H1 (cell line): ENCODE measurements at regions not wholly inside any gene's neighbourhood (a gene's known extent, or its start where the extent isn't known, plus 50 kb on each side); places are given as distances from the start of the nearest gene placed in this dataset.

Experiments used
- BACH1 ChIP-seq: IDR thresholded peaks from 2 replicates; pipeline ENCODE4 v1.6.1; 2012; ENCODE audit warnings: low read length, improper control_type of control experiment
- BRCA1 ChIP-seq: IDR thresholded peaks from 2 replicates; pipeline ENCODE4 v1.6.1; 2012; ENCODE audit warnings: low read depth, low read length, improper control_type of control experiment
- FOSL1 ChIP-seq: IDR thresholded peaks from 2 replicates; pipeline ENCODE4 v1.6.1; 2011; ENCODE audit warnings: mild to moderate bottlenecking, low read depth, low read length, moderate library complexity; ENCODE audit not compliant: insufficient read depth
- JUND ChIP-seq: IDR thresholded peaks from 2 replicates; pipeline ENCODE4 v1.6.1; 2011; ENCODE audit warnings: mild to moderate bottlenecking, improper control_type of control experiment, low read length
- KDM5A ChIP-seq: fragments of 200-600 bp; IDR thresholded peaks from 2 replicates; pipeline ENCODE4 v1.7.1; 2012; ENCODE audit warnings: mild to moderate bottlenecking, low read length, inconsistent platforms, mixed read lengths
- MAFK ChIP-seq: IDR thresholded peaks from 2 replicates; pipeline ENCODE4 v1.6.1; 2012; ENCODE audit warnings: low read depth, mild to moderate bottlenecking, improper control_type of control experiment, low read length
- NANOG ChIP-seq: IDR thresholded peaks from 2 replicates; pipeline ENCODE4 v1.6.1; 2011; ENCODE audit warnings: low read length, low read depth, mild to moderate bottlenecking, inconsistent platforms; ENCODE audit not compliant: insufficient read depth, poor library complexity, severe bottlenecking
- RNF2 ChIP-seq: fragments of 200-900, 300-1000 bp; sonication (generic); IDR thresholded peaks from 2 replicates; pipeline ENCODE4 v1.7.1; 2016; ENCODE audit warnings: borderline replicate concordance, low read depth, mild to moderate bottlenecking, antibody characterized with exemption, low read length; ENCODE audit not compliant: poor library complexity, severe bottlenecking; ENCODE audit errors: missing control alignments
- RXRA ChIP-seq: IDR thresholded peaks from 2 replicates; pipeline ENCODE4 v1.6.1; 2011; ENCODE audit warnings: low read depth, mild to moderate bottlenecking, low read length, moderate library complexity; ENCODE audit not compliant: insufficient read depth
- TF ChIP-seq, protein P1 (sequence below): fragments of 300-600 bp; sonication (generic); IDR thresholded peaks from 2 replicates; pipeline ENCODE4 v1.7.1; 2012; ENCODE audit warnings: low read length, moderate library complexity, mild to moderate bottlenecking, inconsistent platforms; ENCODE audit not compliant: insufficient replicate concordance
- TF ChIP-seq, protein P2 (sequence below): IDR thresholded peaks from 2 replicates; pipeline ENCODE4 v1.6.1; 2012; ENCODE audit warnings: inconsistent platforms

- TF ChIP-seq, protein P1, sequence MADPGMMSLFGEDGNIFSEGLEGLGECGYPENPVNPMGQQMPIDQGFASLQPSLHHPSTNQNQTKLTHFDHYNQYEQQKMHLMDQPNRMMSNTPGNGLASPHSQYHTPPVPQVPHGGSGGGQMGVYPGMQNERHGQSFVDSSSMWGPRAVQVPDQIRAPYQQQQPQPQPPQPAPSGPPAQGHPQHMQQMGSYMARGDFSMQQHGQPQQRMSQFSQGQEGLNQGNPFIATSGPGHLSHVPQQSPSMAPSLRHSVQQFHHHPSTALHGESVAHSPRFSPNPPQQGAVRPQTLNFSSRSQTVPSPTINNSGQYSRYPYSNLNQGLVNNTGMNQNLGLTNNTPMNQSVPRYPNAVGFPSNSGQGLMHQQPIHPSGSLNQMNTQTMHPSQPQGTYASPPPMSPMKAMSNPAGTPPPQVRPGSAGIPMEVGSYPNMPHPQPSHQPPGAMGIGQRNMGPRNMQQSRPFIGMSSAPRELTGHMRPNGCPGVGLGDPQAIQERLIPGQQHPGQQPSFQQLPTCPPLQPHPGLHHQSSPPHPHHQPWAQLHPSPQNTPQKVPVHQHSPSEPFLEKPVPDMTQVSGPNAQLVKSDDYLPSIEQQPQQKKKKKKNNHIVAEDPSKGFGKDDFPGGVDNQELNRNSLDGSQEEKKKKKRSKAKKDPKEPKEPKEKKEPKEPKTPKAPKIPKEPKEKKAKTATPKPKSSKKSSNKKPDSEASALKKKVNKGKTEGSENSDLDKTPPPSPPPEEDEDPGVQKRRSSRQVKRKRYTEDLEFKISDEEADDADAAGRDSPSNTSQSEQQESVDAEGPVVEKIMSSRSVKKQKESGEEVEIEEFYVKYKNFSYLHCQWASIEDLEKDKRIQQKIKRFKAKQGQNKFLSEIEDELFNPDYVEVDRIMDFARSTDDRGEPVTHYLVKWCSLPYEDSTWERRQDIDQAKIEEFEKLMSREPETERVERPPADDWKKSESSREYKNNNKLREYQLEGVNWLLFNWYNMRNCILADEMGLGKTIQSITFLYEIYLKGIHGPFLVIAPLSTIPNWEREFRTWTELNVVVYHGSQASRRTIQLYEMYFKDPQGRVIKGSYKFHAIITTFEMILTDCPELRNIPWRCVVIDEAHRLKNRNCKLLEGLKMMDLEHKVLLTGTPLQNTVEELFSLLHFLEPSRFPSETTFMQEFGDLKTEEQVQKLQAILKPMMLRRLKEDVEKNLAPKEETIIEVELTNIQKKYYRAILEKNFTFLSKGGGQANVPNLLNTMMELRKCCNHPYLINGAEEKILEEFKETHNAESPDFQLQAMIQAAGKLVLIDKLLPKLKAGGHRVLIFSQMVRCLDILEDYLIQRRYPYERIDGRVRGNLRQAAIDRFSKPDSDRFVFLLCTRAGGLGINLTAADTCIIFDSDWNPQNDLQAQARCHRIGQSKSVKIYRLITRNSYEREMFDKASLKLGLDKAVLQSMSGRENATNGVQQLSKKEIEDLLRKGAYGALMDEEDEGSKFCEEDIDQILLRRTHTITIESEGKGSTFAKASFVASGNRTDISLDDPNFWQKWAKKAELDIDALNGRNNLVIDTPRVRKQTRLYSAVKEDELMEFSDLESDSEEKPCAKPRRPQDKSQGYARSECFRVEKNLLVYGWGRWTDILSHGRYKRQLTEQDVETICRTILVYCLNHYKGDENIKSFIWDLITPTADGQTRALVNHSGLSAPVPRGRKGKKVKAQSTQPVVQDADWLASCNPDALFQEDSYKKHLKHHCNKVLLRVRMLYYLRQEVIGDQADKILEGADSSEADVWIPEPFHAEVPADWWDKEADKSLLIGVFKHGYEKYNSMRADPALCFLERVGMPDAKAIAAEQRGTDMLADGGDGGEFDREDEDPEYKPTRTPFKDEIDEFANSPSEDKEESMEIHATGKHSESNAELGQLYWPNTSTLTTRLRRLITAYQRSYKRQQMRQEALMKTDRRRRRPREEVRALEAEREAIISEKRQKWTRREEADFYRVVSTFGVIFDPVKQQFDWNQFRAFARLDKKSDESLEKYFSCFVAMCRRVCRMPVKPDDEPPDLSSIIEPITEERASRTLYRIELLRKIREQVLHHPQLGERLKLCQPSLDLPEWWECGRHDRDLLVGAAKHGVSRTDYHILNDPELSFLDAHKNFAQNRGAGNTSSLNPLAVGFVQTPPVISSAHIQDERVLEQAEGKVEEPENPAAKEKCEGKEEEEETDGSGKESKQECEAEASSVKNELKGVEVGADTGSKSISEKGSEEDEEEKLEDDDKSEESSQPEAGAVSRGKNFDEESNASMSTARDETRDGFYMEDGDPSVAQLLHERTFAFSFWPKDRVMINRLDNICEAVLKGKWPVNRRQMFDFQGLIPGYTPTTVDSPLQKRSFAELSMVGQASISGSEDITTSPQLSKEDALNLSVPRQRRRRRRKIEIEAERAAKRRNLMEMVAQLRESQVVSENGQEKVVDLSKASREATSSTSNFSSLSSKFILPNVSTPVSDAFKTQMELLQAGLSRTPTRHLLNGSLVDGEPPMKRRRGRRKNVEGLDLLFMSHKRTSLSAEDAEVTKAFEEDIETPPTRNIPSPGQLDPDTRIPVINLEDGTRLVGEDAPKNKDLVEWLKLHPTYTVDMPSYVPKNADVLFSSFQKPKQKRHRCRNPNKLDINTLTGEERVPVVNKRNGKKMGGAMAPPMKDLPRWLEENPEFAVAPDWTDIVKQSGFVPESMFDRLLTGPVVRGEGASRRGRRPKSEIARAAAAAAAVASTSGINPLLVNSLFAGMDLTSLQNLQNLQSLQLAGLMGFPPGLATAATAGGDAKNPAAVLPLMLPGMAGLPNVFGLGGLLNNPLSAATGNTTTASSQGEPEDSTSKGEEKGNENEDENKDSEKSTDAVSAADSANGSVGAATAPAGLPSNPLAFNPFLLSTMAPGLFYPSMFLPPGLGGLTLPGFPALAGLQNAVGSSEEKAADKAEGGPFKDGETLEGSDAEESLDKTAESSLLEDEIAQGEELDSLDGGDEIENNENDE, result no peak
- TF ChIP-seq NANOG, result no peak
- no peak for TF ChIP-seq FOSL1
- no peak for TF ChIP-seq RNF2
- no peak for TF ChIP-seq MAFK
- TF ChIP-seq KDM5A, result no peak
- TF ChIP-seq JUND, result no peak
- TF ChIP-seq BACH1, result no peak
- TF ChIP-seq, protein P2, sequence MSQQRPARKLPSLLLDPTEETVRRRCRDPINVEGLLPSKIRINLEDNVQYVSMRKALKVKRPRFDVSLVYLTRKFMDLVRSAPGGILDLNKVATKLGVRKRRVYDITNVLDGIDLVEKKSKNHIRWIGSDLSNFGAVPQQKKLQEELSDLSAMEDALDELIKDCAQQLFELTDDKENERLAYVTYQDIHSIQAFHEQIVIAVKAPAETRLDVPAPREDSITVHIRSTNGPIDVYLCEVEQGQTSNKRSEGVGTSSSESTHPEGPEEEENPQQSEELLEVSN, result no peak
- TF ChIP-seq BRCA1, result no peak
- TF ChIP-seq RXRA, result no peak
Observed at GRCh38 chr7:119010635-119011034, 786.1 kb downstream of the ANKRD7 start (continued).
